Mesodermal cell (in vitro differentiated cells): ENCODE measurements at regions not wholly inside any gene's neighbourhood (a gene's known extent, or its start where the extent isn't known, plus 50 kb on each side); places are given as distances from the start of the nearest gene placed in this dataset.
"Not testable (repeated sequence)": the region's sequence is repeated elsewhere in the genome, so short reads cannot be mapped to it uniquely, and the experiment has no call there.

ENCODE experiments used
- H3K27ac ChIP-seq: 2 replicates; pipeline ENCODE4 v1.7.0; 2013; ENCODE audit warnings: mild to moderate bottlenecking, low read depth, low read length, moderate library complexity; ENCODE audit not compliant: severe bottlenecking
- H3K36me3 ChIP-seq: 2 replicates; pipeline ENCODE4 v1.7.1; 2013; ENCODE audit warnings: mild to moderate bottlenecking, low read length, moderate library complexity; ENCODE audit not compliant: control insufficient read depth, insufficient read depth
- H3K4me1 ChIP-seq: one replicate; pipeline ENCODE4 v1.7.1; 2013; ENCODE audit warnings: mild to moderate bottlenecking, low read length; ENCODE audit not compliant: insufficient read depth, control insufficient read depth, poor library complexity, severe bottlenecking
- H3K4me3 ChIP-seq: 2 replicates; pipeline ENCODE4 v1.7.0; 2013; ENCODE audit warnings: low read length, control low read depth, mild to moderate bottlenecking; ENCODE audit not compliant: insufficient read depth, poor library complexity, severe bottlenecking; ENCODE audit errors: extremely low read depth
- H3K9me3 ChIP-seq: 2 replicates; pipeline ENCODE4 v1.7.1; 2013; ENCODE audit warnings: mild to moderate bottlenecking, low read length, moderate library complexity; ENCODE audit not compliant: control insufficient read depth
- WGBS, 2 experiments: methylation state at CpG; one replicate each; pipeline ENCODE4 v1.1.5; 2013; ENCODE audit warnings: missing lambda C conversion rate in 2 of 2; ENCODE audit not compliant: insufficient coverage in 2 of 2; 5-methylcytosine and 5-hydroxymethylcytosine counted together

GRCh38 chr5:72636565-72636964, 129.4 kb upstream of the ZNF366 start:
- no CpG with 5 or more reads among the region's 2 CpGs for WGBS, 2 experiments
- peaks cover 25% of the 10 kb centered on the region for H3K4me1 ChIP-seq
- not testable (repeated sequence) for H3K9me3 ChIP-seq, H3K36me3 ChIP-seq, H3K4me3 ChIP-seq, H3K27ac ChIP-seq

- H3K27ac ChIP-seq, result no peak overlapping the region
- no peak overlapping the region for H3K4me3 ChIP-seq
- peaks cover 25% of the 10 kb centered on the region for H3K4me1 ChIP-seq
- no peaks in the 10 kb centered on the region for H3K36me3 ChIP-seq
- 55 to 64% methylated on average over 1 to 2 of the region's 2 CpGs for WGBS, 2 experiments
- H3K9me3 ChIP-seq, result no peaks in the 10 kb centered on the region
These were observed 127.2 kb upstream of the ZNF366 start for GRCh38 chr5:72634444-72634843.

DNA sequence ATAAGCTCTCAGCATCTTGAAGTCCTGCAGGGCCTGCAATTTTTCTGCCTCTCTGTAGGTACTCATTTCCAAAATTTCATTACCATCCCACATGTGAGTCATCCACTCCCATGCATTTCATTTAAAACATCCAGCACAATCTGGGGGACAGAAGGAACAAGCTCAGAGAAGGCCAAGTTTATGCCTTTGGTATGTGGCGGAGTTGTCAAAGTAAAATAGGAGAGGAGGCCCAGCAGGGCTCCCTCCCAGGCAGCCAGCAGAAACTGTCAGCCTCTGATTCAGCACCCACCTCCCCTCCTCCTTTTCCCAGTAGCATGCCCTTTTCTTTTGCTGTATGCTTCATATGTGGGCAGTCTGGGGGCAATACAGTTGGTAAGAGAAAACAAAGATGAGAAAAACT, 126.4 kb upstream of the ZNF366 start:
- Histone ChIP-seq H3K4me1 (peaks cover 25% of the 10 kb centered on the region), H3K9me3 (no peaks in the 10 kb centered on the region), H3K36me3 (no peaks in the 10 kb centered on the region), H3K4me3 (no peak overlapping the region), H3K27ac (peak overlapping the region; percentile 16)
- no CpG with 5 or more reads among the region's 1 CpG for WGBS, 2 experiments

GRCh38 chr5:72633041-72633445, 125.8 kb upstream of the ZNF366 start:
- 88 to 93% methylated on average over 2 of the region's 2 CpGs for WGBS, 2 experiments
- no peak overlapping the region for H3K4me3 ChIP-seq

DNA sequence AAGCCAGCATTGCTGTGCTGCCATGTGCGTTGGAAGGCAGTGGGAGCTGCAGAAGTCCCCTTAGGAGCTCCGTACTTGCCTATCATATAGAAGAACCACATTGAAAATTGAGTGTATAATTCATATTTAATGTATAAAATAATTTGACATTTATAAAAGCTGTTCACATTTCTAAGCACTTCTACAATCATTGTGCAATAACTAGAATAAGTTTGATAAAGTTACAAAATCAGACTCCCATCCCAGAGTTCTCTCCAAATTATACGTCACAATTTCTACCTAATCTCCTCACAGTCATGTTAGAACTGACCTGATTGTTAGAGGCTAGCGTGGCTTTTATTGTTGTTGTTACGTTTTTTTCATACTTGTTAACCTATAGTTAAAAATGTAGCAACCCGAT, 123.5 kb upstream of the ZNF366 start:
- Histone ChIP-seq H3K4me1 (peaks cover 28% of the 10 kb centered on the region), H3K36me3 (no peaks in the 10 kb centered on the region), H3K27ac (no peak overlapping the region), H3K9me3 (no peaks in the 10 kb centered on the region), H3K4me3 (no peak overlapping the region)
- WGBS, 2 experiments, result 100% methylated on average over 1 of the region's 6 CpGs; no CpG with 5 or more reads in 1 of the 2 experiments

More at GRCh38 chr5:72633041-72633445, 125.8 kb upstream of the ZNF366 start:
- no peak overlapping the region for H3K27ac ChIP-seq
- no peaks in the 10 kb centered on the region for H3K36me3 ChIP-seq
- no peaks in the 10 kb centered on the region for H3K9me3 ChIP-seq
- peaks cover 25% of the 10 kb centered on the region for H3K4me1 ChIP-seq

DNA sequence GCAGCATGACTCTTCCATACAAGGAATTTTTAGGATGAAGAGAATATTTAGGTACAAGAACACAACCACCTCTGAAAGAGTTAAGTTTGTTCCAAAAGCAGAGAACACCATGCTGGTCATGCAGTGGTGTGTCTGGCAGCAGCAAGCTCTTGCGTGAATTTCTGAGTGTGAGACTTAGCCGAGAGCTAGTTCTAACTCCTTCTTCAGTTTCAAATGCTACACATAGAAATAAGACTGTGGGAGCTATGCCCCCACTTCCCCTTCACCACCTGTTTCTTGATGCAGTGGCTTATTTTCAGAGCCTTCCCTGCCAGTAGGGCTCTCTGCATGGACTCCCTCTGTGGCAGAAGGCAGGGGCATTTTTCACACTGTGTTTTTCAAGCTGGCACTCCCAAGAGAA, 122.9 kb upstream of the ZNF366 start:
- Histone ChIP-seq H3K9me3 (no peaks in the 10 kb centered on the region), H3K27ac (no peak overlapping the region), H3K4me3 (no peak overlapping the region), H3K4me1 (peaks cover 30% of the 10 kb centered on the region), H3K36me3 (no peaks in the 10 kb centered on the region)
- 72 to 100% methylated on average over 2 of the region's 2 CpGs for WGBS, 2 experiments

- peaks cover 29% of the 10 kb centered on the region for H3K4me1 ChIP-seq
- no peak overlapping the region for H3K4me3 ChIP-seq
- no peak overlapping the region for H3K27ac ChIP-seq
- H3K9me3 ChIP-seq, result no peaks in the 10 kb centered on the region
- WGBS, 2 experiments, result 100% methylated on average over 1 to 2 of the region's 2 CpGs
- no peaks in the 10 kb centered on the region for H3K36me3 ChIP-seq
These were observed 121.7 kb upstream of the ZNF366 start for GRCh38 chr5:72628771-72629371.

DNA sequence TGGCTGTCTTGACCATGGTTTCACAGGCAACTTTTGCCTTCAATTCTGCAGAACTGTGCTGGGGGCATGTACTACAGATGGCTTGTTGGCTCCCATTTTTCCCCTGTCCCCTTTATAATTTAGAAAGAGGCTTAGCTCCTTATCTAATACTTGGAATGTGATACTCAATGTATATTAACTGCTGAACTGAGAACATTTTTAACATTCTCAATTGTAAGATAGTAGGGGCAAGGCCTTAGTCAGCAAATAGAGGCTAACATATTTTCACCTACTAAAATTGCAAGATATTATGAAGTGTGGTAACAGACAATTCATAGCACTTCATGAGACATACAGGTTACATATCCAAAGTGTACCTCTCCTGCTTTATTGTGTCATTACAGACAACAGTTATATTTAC, 118.1 kb upstream of the ZNF366 start:
- H3K9me3 ChIP-seq, result no peaks in the 10 kb centered on the region
- H3K4me1 ChIP-seq, result peaks cover 39% of the 10 kb centered on the region
- H3K36me3 ChIP-seq, result no peaks in the 10 kb centered on the region
- peak overlapping the region; percentile 84 for H3K27ac ChIP-seq
- no peak overlapping the region for H3K4me3 ChIP-seq

- no peaks in the 10 kb centered on the region for H3K9me3 ChIP-seq
- H3K36me3 ChIP-seq, result no peaks in the 10 kb centered on the region
- H3K4me1 ChIP-seq, result peaks cover 39% of the 10 kb centered on the region
- peak overlapping the region; percentile 84 for H3K27ac ChIP-seq
- no peak overlapping the region for H3K4me3 ChIP-seq
- WGBS, 2 experiments, result 78 to 90% methylated on average over 2 of the region's 5 CpGs
These were observed 117.5 kb upstream of the ZNF366 start for GRCh38 chr5:72624641-72625236.

DNA sequence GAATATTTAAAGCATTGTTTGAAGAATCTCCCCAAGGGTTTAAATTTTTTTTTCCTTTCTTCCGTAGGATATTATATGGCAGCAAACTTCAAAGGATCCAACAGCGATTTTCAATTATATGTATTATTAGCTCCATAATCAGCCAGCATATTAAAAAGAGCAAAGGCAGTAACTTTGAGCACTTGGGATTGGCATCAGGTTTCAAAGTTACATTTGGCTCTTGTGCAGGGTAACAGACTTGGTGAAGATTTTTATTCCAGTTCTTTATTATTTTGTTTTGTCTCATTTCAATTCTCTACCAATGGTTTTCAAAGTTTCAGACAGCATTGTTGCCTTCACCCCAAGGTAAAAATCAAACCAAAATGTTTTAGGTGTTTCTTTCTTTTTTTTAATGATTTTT, 116.7 kb upstream of the ZNF366 start:
- Histone ChIP-seq H3K36me3 (no peaks in the 10 kb centered on the region), H3K27ac (peak overlapping the region; percentile 31), H3K4me3 (no peak overlapping the region), H3K4me1 (peaks cover 39% of the 10 kb centered on the region), H3K9me3 (no peaks in the 10 kb centered on the region)
- no CpG with 5 or more reads among the region's 2 CpGs for WGBS, 2 experiments

GRCh38 chr5:72623323-72623722, 116.1 kb upstream of the ZNF366 start:
- no peaks in the 10 kb centered on the region for H3K9me3 ChIP-seq
- H3K36me3 ChIP-seq, result no peaks in the 10 kb centered on the region
- H3K27ac ChIP-seq, result no peak overlapping the region
- no peak overlapping the region for H3K4me3 ChIP-seq
- peaks cover 39% of the 10 kb centered on the region for H3K4me1 ChIP-seq
- 90% methylated on average over 3 to 5 of the region's 6 CpGs for WGBS, 2 experiments
